Transverse colon (tissue), 4 donors: ENCODE measurements at regions not wholly inside any gene's neighbourhood (a gene's known extent, or its start where the extent isn't known, plus 50 kb on each side); places are given as distances from the start of the nearest gene placed in this dataset.

Experiments
- DNase-seq: peaks from one replicate; pipeline ENCODE4 v3.0.0-alpha.2; 2019
- H3K27ac ChIP-seq, 4 donors: fragments of 200-600 bp; sonication (generic); 2 replicates each; pipeline ENCODE4 v1.5.1; 2016 to 2018; ENCODE audit warnings: inconsistent platforms in 4 of 4
- H3K27me3 ChIP-seq: fragments of 200-600 bp; sonication (generic); 2 replicates; pipeline ENCODE4 v1.5.1; 2017; ENCODE audit warnings: inconsistent platforms
- H3K36me3 ChIP-seq, 4 donors: fragments of 200-600 bp; sonication (generic); 2 replicates each; pipeline ENCODE4 v1.5.1; 2017 to 2019; ENCODE audit warnings: inconsistent platforms in 4 of 4
- H3K4me1 ChIP-seq, 4 donors: fragments of 200-600 bp; sonication (generic); 2 replicates each; pipeline ENCODE4 v1.5.1; 2017 to 2020; ENCODE audit warnings: inconsistent platforms in 4 of 4
- H3K4me3 ChIP-seq, 4 donors: fragments of 200-600 bp; sonication (generic); 1 replicate in 1 of 4; 2 replicates in 3 of 4; pipeline versions ENCODE4 v1.5.1 to v1.6.1; 2017 to 2019; ENCODE audit warnings: inconsistent platforms in 4 of 4
- H3K9me3 ChIP-seq, 2 donors: fragments of 200-600 bp; sonication (generic); 2 replicates each; pipeline ENCODE4 v1.5.1; 2017 to 2019; ENCODE audit warnings: inconsistent platforms in 2 of 2
- EP300 ChIP-seq: sonication (generic); formaldehyde crosslinking; IDR thresholded peaks from one replicate; pipeline ENCODE4 v1.6.1; 2017; ENCODE audit warnings: antibody characterized with exemption, low read depth
- POLR2A ChIP-seq: fragments of 450-650 bp; IDR thresholded peaks from one replicate; pipeline ENCODE4 v1.6.1; 2016; ENCODE audit warnings: antibody characterized with exemption, mild to moderate bottlenecking, moderate library complexity
- POLR2AphosphoS5 ChIP-seq, 3 donors: sonication (generic); formaldehyde crosslinking; IDR thresholded peaks; one replicate each; pipeline ENCODE4 v1.6.1; 2016; ENCODE audit warnings: antibody characterized with exemption in 3 of 3
- WGBS, 2 donors: methylation state at CpG; one replicate each; pipeline ENCODE4 v1.1.5; 2018; ENCODE audit warnings: low coverage in 1 of 2; 5-methylcytosine and 5-hydroxymethylcytosine counted together
- in situ Hi-C, 4 donors: fragments of 200-750 bp; cut with MboI; loops; one replicate each; pipeline versions ENCODE4 v1.15.0 to v1.15.1; 2017; ENCODE audit warnings: low sequenced_read_pairs in 3 of 4, low pct_ligation_motif_present in 1 of 4, low pct_unique_long_range_greater_than_20kb in 1 of 4
- intact Hi-C: fragments of 100-400 bp; cut with DNase I; formaldehyde crosslinking; loops from one replicate; pipeline ENCODE4 v1.15.1; 2023; ENCODE audit warnings: low total_unique reads
- TF ChIP-seq, protein P1 (sequence below), 5 experiments: fragments of 200-600 bp in 3 of 5; fragments of 450-650 bp in 2 of 5; sonication (generic) in 3 of 5; IDR thresholded peaks; 1 replicate in 2 of 5; 2 replicates in 3 of 5; pipeline ENCODE4 v1.5.1; 2016 to 2017; ENCODE audit warnings: antibody characterized with exemption in 5 of 5, inconsistent platforms in 3 of 5, mild to moderate bottlenecking in 2 of 5, moderate library complexity in 1 of 5

DNA sequence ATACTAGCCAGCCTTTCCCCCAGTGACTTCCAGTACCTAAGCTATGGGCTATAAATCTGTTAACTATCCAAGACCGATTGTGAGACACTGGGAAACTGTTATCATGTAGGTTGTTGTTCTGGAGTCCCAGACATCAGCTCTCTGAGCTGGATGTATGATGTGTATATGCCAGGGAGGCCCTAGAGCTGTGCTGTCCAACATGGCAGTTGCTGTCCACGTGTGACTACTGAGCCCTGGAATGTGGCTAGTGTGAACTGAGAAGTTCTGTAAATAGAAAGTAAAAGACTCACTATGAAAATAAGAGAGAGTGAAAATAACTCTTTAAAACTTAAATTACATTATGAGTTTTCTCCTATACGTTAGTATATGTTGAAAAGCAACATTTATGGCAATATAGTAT, 755.8 kb upstream of the FBXO33 start:
- intact Hi-C loops (no loop called here), in situ Hi-C loops (no loop called here)
- no peak overlapping the region for H3K27ac ChIP-seq
- H3K9me3 ChIP-seq, result no peaks in the 10 kb centered on the region
- no peaks in the 10 kb centered on the region for H3K27me3 ChIP-seq
- H3K36me3 ChIP-seq, result no peaks in the 10 kb centered on the region
- H3K4me3 ChIP-seq, result no peak overlapping the region
- 54 to 65% methylated on average over 3 of the region's 3 CpGs for WGBS, 2 donors
- H3K4me1 ChIP-seq, result no peaks in the 10 kb centered on the region
- no peak for DNase-seq
- TF ChIP-seq EP300 (no peak), POLR2AphosphoS5 (IDR thresholded peaks at IDR 0.05) (no peak), POLR2A (no peak)
- TF ChIP-seq, protein P1, sequence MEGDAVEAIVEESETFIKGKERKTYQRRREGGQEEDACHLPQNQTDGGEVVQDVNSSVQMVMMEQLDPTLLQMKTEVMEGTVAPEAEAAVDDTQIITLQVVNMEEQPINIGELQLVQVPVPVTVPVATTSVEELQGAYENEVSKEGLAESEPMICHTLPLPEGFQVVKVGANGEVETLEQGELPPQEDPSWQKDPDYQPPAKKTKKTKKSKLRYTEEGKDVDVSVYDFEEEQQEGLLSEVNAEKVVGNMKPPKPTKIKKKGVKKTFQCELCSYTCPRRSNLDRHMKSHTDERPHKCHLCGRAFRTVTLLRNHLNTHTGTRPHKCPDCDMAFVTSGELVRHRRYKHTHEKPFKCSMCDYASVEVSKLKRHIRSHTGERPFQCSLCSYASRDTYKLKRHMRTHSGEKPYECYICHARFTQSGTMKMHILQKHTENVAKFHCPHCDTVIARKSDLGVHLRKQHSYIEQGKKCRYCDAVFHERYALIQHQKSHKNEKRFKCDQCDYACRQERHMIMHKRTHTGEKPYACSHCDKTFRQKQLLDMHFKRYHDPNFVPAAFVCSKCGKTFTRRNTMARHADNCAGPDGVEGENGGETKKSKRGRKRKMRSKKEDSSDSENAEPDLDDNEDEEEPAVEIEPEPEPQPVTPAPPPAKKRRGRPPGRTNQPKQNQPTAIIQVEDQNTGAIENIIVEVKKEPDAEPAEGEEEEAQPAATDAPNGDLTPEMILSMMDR (IDR thresholded peaks at IDR 0.05), result no peak

- TF ChIP-seq POLR2AphosphoS5 (IDR thresholded peaks at IDR 0.05) (no peak), EP300 (no peak), POLR2A (no peak)
- TF ChIP-seq, protein P1 (IDR thresholded peaks at IDR 0.05), result no peak
- intact Hi-C loops (no loop called here), in situ Hi-C loops (no loop called here)
- Histone ChIP-seq H3K4me1 (no peaks in the 10 kb centered on the region), H3K36me3 (no peaks in the 10 kb centered on the region), H3K27me3 (no peaks in the 10 kb centered on the region), H3K9me3 (peaks cover 3 to 4% of the 10 kb centered on the region in 2 donors), H3K27ac (no peak overlapping the region), H3K4me3 (no peak overlapping the region)
- 52% methylated on average over 5 of the region's 5 CpGs; no CpG with 5 or more reads in 1 of the 2 donors for WGBS, 2 donors
- DNase-seq, result no peak
Measured at GRCh38 chr14:40164083-40164482, 731.9 kb upstream of the FBXO33 start.

- Histone ChIP-seq H3K9me3 (no peaks in the 10 kb centered on the region), H3K4me3 (no peak overlapping the region), H3K36me3 (no peaks in the 10 kb centered on the region), H3K27ac (no peak overlapping the region), H3K4me1 (no peaks in the 10 kb centered on the region), H3K27me3 (no peaks in the 10 kb centered on the region)
- TF ChIP-seq POLR2AphosphoS5 (IDR thresholded peaks at IDR 0.05) (no peak), POLR2A (no peak), EP300 (no peak)
- TF ChIP-seq, protein P1 (IDR thresholded peaks at IDR 0.05), result no peak
- no peak for DNase-seq
- intact Hi-C loops (loop anchor here (10.0 kb wide), 1 partner anchor 1155 kb away; no protein-coding TSS in a partner anchor), in situ Hi-C loops (no loop called here)
Measured at GRCh38 chr14:40139657-40140056, 707.4 kb upstream of the FBXO33 start.

- intact Hi-C loops, result loop anchor here (10.0 kb wide), 1 partner anchor 1161 kb away; no protein-coding TSS in a partner anchor
- Histone ChIP-seq H3K27me3 (no peaks in the 10 kb centered on the region), H3K36me3 (no peaks in the 10 kb centered on the region), H3K4me3 (no peak overlapping the region), H3K4me1 (no peaks in the 10 kb centered on the region), H3K9me3 (no peaks in the 10 kb centered on the region), H3K27ac (no peak overlapping the region)
- 80 to 93% methylated on average over 2 of the region's 2 CpGs for WGBS, 2 donors
- TF ChIP-seq POLR2A (no peak), POLR2AphosphoS5 (IDR thresholded peaks at IDR 0.05) (no peak), EP300 (no peak)
- TF ChIP-seq, protein P1 (IDR thresholded peaks at IDR 0.05), result no peak
- DNase-seq, result no peak
- in situ Hi-C loops, result no loop called here
Measured at GRCh38 chr14:40133463-40133862, 701.2 kb upstream of the FBXO33 start.
